ENCODE measurements at regions not wholly inside any gene's neighbourhood (a gene's known extent, or its start where the extent isn't known, plus 50 kb on each side); places are given as distances from the start of the nearest gene placed in this dataset.
"Not testable (repeated sequence)": the region's sequence is repeated elsewhere in the genome, so short reads cannot be mapped to it uniquely, and the experiment has no call there.

DNA sequence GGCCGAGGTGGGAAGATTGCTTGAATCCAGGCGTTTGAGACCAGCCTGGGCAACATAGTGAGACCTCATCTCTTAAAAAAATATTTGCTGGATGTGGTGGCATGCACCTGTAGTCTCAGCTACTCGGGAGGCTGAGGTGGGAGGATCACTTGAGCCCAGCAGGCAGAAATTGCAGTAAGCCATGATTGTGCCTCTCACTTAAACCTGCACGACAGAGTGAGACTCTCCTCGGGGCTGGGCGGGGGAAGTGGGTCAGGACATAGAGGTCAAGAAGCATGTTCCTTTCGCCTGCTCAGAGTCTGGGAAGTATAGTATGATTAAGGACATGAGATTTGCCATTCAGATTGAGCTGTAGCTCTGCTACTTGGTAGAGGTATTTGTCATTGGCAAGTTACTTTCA lies 52.3 kb downstream of the SEPTIN7 start:
- H3K27ac Mint-ChIP-seq (ENCODE audit: low read depth, unreplicated experiment); BruUV-seq (replicated peaks); H3K9me3 Mint-ChIP-seq (ENCODE audit: unreplicated experiment); H3K4me3 Mint-ChIP-seq (ENCODE audit: unreplicated experiment); intact Hi-C loops (cut with micrococcal nuclease); POLR2A ChIA-PET; DNase-seq (ENCODE audit: unreplicated experiment); H3K27me3 Mint-ChIP-seq (ENCODE audit: insufficient read depth, unreplicated experiment): not testable (repeated sequence)
- Mint-ChIP-seq H3K36me3 (ENCODE audit: insufficient read depth, unreplicated experiment) (peaks cover 25% of the 10 kb centered on the region), H3K4me1 (ENCODE audit: insufficient read depth, unreplicated experiment) (peaks cover 15% of the 10 kb centered on the region)
- CTCF ChIA-PET = interaction anchor here (0.6 to 1.2 kb wide), 4 partner anchors 19 to 485 kb away, joined by 3 to 4 read pairs (median 3); no protein-coding TSS in a partner anchor

- peaks cover 10% of the 10 kb centered on the region for H3K4me1 Mint-ChIP-seq (ENCODE audit: insufficient read depth, unreplicated experiment)
- POLR2A ChIA-PET = no interaction called here
- H3K9me3 Mint-ChIP-seq (ENCODE audit: unreplicated experiment) = no peaks in the 10 kb centered on the region
- no TSS peak for BruUV-seq (replicated peaks)
- CTCF ChIA-PET = no interaction called here
- H3K4me3 Mint-ChIP-seq (ENCODE audit: unreplicated experiment) = no peak overlapping the region
- H3K27me3 Mint-ChIP-seq (ENCODE audit: insufficient read depth, unreplicated experiment) = no peaks in the 10 kb centered on the region
- no peak for DNase-seq (ENCODE audit: unreplicated experiment)
- intact Hi-C loops (cut with micrococcal nuclease) = no loop called here
- no peak overlapping the region for H3K27ac Mint-ChIP-seq (ENCODE audit: low read depth, unreplicated experiment)
- peaks cover 32% of the 10 kb centered on the region for H3K36me3 Mint-ChIP-seq (ENCODE audit: insufficient read depth, unreplicated experiment)
- TF ChIP-seq CTCF (IDR thresholded peaks at IDR 0.05; ENCODE audit: unreplicated experiment) = no peak
These were observed 53.5 kb downstream of the SEPTIN7 start for GRCh38 chr7:35854311-35854710.

DNA sequence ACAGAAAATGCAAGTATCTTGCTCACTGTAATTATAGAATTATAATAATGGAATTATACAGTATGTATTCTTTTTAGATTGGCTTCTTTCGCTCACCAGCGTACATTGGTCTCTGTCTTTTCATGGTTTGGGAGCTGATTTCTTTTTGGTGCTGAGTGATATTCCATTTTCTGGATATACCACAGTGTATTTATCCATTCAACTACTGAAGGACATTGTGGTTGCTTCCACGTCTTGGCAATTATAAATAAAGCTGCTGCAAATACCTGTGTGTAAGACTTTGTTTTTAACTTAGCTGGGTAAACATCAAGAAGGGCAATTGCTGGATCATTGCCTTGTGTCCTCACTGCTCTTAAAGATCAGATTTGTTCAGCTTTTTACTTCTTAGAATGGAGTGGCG lies 55.3 kb downstream of the SEPTIN7 start:
- Mint-ChIP-seq H3K4me3 (ENCODE audit: unreplicated experiment) (no peak overlapping the region), H3K36me3 (ENCODE audit: insufficient read depth, unreplicated experiment) (peaks cover 32% of the 10 kb centered on the region), H3K4me1 (ENCODE audit: insufficient read depth, unreplicated experiment) (peaks cover 5% of the 10 kb centered on the region), H3K27ac (ENCODE audit: low read depth, unreplicated experiment) (no peak overlapping the region), H3K27me3 (ENCODE audit: insufficient read depth, unreplicated experiment) (no peaks in the 10 kb centered on the region), H3K9me3 (ENCODE audit: unreplicated experiment) (no peaks in the 10 kb centered on the region)
- POLR2A ChIA-PET = interaction anchor here (1.2 kb wide), 1 partner anchor 55 kb away, joined by 4 read pairs; the partner anchor contains the start of gene SEPTIN7
- CTCF ChIA-PET = interaction anchor here (1.0 kb wide), 1 partner anchor 146 kb away, joined by 3 read pairs; no protein-coding TSS in a partner anchor
- DNase-seq (ENCODE audit: unreplicated experiment) = no peak
- intact Hi-C loops (cut with micrococcal nuclease) = no loop called here
- TF ChIP-seq CTCF (IDR thresholded peaks at IDR 0.05; ENCODE audit: unreplicated experiment) = no peak
- BruUV-seq (replicated peaks) = no TSS peak

- Mint-ChIP-seq H3K36me3 (ENCODE audit: insufficient read depth, unreplicated experiment) (peaks cover 16% of the 10 kb centered on the region), H3K4me3 (ENCODE audit: unreplicated experiment) (no peak overlapping the region), H3K27me3 (ENCODE audit: insufficient read depth, unreplicated experiment) (no peaks in the 10 kb centered on the region), H3K4me1 (ENCODE audit: insufficient read depth, unreplicated experiment) (peaks cover 5% of the 10 kb centered on the region), H3K27ac (ENCODE audit: low read depth, unreplicated experiment) (no peak overlapping the region), H3K9me3 (ENCODE audit: unreplicated experiment) (no peaks in the 10 kb centered on the region)
- CTCF ChIA-PET = no interaction called here
- DNase-seq (ENCODE audit: unreplicated experiment) = no peak
- POLR2A ChIA-PET = interaction anchor here (0.6 kb wide), 2 partner anchors 60 to 1235 kb away, joined by 3 read pairs; partner anchors contain the start of gene SEPTIN7
- no peak for TF ChIP-seq CTCF (IDR thresholded peaks at IDR 0.05; ENCODE audit: unreplicated experiment)
- intact Hi-C loops (cut with micrococcal nuclease) = no loop called here
- BruUV-seq (replicated peaks) = no TSS peak
These were observed 59.8 kb downstream of the SEPTIN7 start for GRCh38 chr7:35860664-35861063.

GRCh38 chr7:35865287-35865686 lies 64.4 kb downstream of the SEPTIN7 start:
- Mint-ChIP-seq H3K9me3 (ENCODE audit: unreplicated experiment) (no peaks in the 10 kb centered on the region), H3K4me1 (ENCODE audit: insufficient read depth, unreplicated experiment) (no peaks in the 10 kb centered on the region), H3K36me3 (ENCODE audit: insufficient read depth, unreplicated experiment) (peaks cover 30% of the 10 kb centered on the region), H3K4me3 (ENCODE audit: unreplicated experiment) (no peak overlapping the region), H3K27ac (ENCODE audit: low read depth, unreplicated experiment) (no peak overlapping the region), H3K27me3 (ENCODE audit: insufficient read depth, unreplicated experiment) (no peaks in the 10 kb centered on the region)
- BruUV-seq (replicated peaks) = no TSS peak
- no peak for TF ChIP-seq CTCF (IDR thresholded peaks at IDR 0.05; ENCODE audit: unreplicated experiment)
- ChIA-PET CTCF (no interaction called here), POLR2A (interaction anchor here (0.8 kb wide), 1 partner anchor 35 kb away, joined by 3 read pairs; no protein-coding TSS in a partner anchor)
- intact Hi-C loops (cut with micrococcal nuclease) = no loop called here
- DNase-seq (ENCODE audit: unreplicated experiment) = no peak

Measured in MCF 10A (cell line).